GM18951 (cell line): ENCODE measurements at regions not wholly inside any gene's neighbourhood (a gene's known extent, or its start where the extent isn't known, plus 50 kb on each side); places are given as distances from the start of the nearest gene placed in this dataset.
"Not testable (repeated sequence)": the region's sequence is repeated elsewhere in the genome, so short reads cannot be mapped to it uniquely, and the experiment has no call there.

Experiments
- POLR2A ChIP-seq: IDR thresholded peaks from 4 replicates; pipeline ENCODE4 v1.6.1; 2011; ENCODE audit warnings: mild to moderate bottlenecking; ENCODE audit not compliant: insufficient read length, insufficient read depth; ENCODE audit errors: extremely low read depth
- in situ Hi-C: fragments of 300-500 bp; cut with MboI; formaldehyde crosslinking; loops from one replicate; pipeline ENCODE4 v1.12.0; 2022; ENCODE audit warnings: low sequenced_read_pairs, mixed read lengths, inconsistent platforms; ENCODE audit not compliant: unreplicated experiment

GRCh38 chr1:21385022-21385421 is 54.9 kb upstream of the NBPF3 start:
- in situ Hi-C loops, result no loop called here
- TF ChIP-seq POLR2A, result no peak

- in situ Hi-C loops, result no loop called here
- no peak for TF ChIP-seq POLR2A
Observed at GRCh38 chr1:21384620-21385019, 55.3 kb upstream of the NBPF3 start.

GRCh38 chr1:21383785-21384401 is 56.0 kb upstream of the NBPF3 start:
- in situ Hi-C loops, result no loop called here
- TF ChIP-seq POLR2A, result no peak

GRCh38 chr1:21381354-21381753 is 58.6 kb upstream of the NBPF3 start:
- in situ Hi-C loops, result no loop called here
- TF ChIP-seq POLR2A, result no peak

- in situ Hi-C loops, result not testable (repeated sequence)
Observed at GRCh38 chr1:21380147-21380546, 59.8 kb upstream of the NBPF3 start.

GRCh38 chr1:21379571-21379970 is 60.4 kb upstream of the NBPF3 start:
- in situ Hi-C loops, result no loop called here
- TF ChIP-seq POLR2A, result no peak

- no peak for TF ChIP-seq POLR2A
- in situ Hi-C loops, result no loop called here
Observed at GRCh38 chr1:21378705-21379494, 61.0 kb upstream of the NBPF3 start.

GRCh38 chr1:21372383-21372782 is 67.6 kb upstream of the NBPF3 start:
- in situ Hi-C loops, result no loop called here
- TF ChIP-seq POLR2A, result no peak

GRCh38 chr1:21369905-21370304 is 70.0 kb upstream of the NBPF3 start:
- in situ Hi-C loops, result loop anchor here (5.0 kb wide), 1 partner anchor 113 kb away; no protein-coding TSS in a partner anchor
- no peak for TF ChIP-seq POLR2A

GRCh38 chr1:21368515-21369289 is 71.2 kb upstream of the NBPF3 start:
- in situ Hi-C loops, result loop anchor here (5.0 kb wide), 1 partner anchor 111 kb away; no protein-coding TSS in a partner anchor
- TF ChIP-seq POLR2A, result no peak

- in situ Hi-C loops, result loop anchor here (5.0 kb wide), 1 partner anchor 111 kb away; no protein-coding TSS in a partner anchor
Observed at GRCh38 chr1:21367973-21368514, 71.9 kb upstream of the NBPF3 start.

- in situ Hi-C loops, result loop anchor here (5.0 kb wide), 1 partner anchor 109 kb away; no protein-coding TSS in a partner anchor
Observed at GRCh38 chr1:21366288-21366687, 73.6 kb upstream of the NBPF3 start.

GRCh38 chr1:21365036-21365435 is 74.8 kb upstream of the ECE1 start:
- no peak for TF ChIP-seq POLR2A
- in situ Hi-C loops, result loop anchor here (5.0 kb wide), 1 partner anchor 108 kb away; no protein-coding TSS in a partner anchor

More at GRCh38 chr1:21366288-21366687, 73.6 kb upstream of the NBPF3 start:
- TF ChIP-seq POLR2A, result no peak
